ENCODE measurements at regions not wholly inside any gene's neighbourhood (a gene's known extent, or its start where the extent isn't known, plus 50 kb on each side); places are given as distances from the start of the nearest gene placed in this dataset.

DNA sequence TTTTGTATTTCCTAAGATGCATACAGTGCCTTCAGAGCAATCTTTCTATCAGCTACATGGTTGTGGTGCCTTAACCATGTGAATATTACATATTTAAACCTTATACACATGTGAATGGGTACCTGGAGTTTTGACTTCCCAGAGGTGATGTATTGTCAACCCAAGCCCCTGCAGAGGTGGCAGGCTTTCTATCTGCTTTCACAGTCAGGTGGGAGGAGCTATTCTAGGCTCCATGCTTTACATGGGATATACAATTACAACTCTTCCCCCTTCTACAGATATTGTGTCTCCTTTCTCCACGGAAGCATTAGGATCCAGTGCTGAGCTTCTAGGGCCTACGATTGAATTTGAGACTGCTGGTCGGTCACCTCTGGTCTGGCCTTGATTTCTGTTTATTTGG lies 89.8 kb upstream of the TUT7 start:
- POLR2A ChIA-PET = no interaction called here
- 12% methylated on average over 3 of the region's 3 CpGs for WGBS (ENCODE audit: low lambda C conversion rate)
- FAIRE-seq = no peak

More for the DNA sequence above, 89.8 kb upstream of the TUT7 start:
- DNase-seq (ENCODE audit: low spot score) (no peak), ATAC-seq (no peak)
- Histone ChIP-seq H3K4me3 (replicated peaks in 1 of 3; ENCODE audit: insufficient read depth in 1 of 3, low read depth in 2 of 3, low read length in 3 of 3) (no peak overlapping the region), H3K79me2 (ENCODE audit: insufficient read depth, low read length) (no peaks in the 10 kb centered on the region), H3K4me2 (ENCODE audit: low read depth, low read length) (no peak overlapping the region), H2AFZ (ENCODE audit: low read length) (no peak overlapping the region), H3K27me3 (ENCODE audit: control insufficient read depth in 1 of 2, insufficient read depth in 2 of 2, low read length in 2 of 2) (no peaks in the 10 kb centered on the region), H3K9me3 (ENCODE audit: low read length) (no peaks in the 10 kb centered on the region), H3K36me3 (replicated peaks in 1 of 2; ENCODE audit: control insufficient read depth in 1 of 2, insufficient read depth in 2 of 2, low read length in 2 of 2) (no peaks in the 10 kb centered on the region), H4K20me1 (ENCODE audit: insufficient read depth, low read length) (no peaks in the 10 kb centered on the region), H3K9ac (ENCODE audit: insufficient read depth, low read depth, low read length) (no peak overlapping the region), H3K27ac (ENCODE audit: extremely low read length, insufficient read depth, low read length) (no peak overlapping the region), H3K4me1 (ENCODE audit: insufficient read depth, low read length) (no peaks in the 10 kb centered on the region)
- TF ChIP-seq MTA1 (CRISPR knock-in tag; IDR thresholded peaks at IDR 0.05; ENCODE audit: borderline replicate concordance) (no peak), TP53 (CRISPR knock-in tag; conservative IDR thresholded peaks at IDR 0.05) (no peak), FOXP1 (IDR thresholded peaks at IDR 0.05) (no peak), FOXP1 (CRISPR knock-in tag; IDR thresholded peaks at IDR 0.05) (no peak), SIX1 (CRISPR knock-in tag; IDR thresholded peaks at IDR 0.05; ENCODE audit: borderline replicate concordance) (no peak), ZBTB7A (CRISPR knock-in tag; IDR thresholded peaks at IDR 0.05) (no peak), SRF (IDR thresholded peaks at IDR 0.05; ENCODE audit: low read depth, low read length) (no peak), NR2F2 (IDR thresholded peaks at IDR 0.05; ENCODE audit: borderline replicate concordance, low read depth) (no peak), IRF2 (CRISPR knock-in tag; IDR thresholded peaks at IDR 0.05) (no peak), ZNF776 (CRISPR knock-in tag; IDR thresholded peaks at IDR 0.05) (no peak), NFATC3 (CRISPR knock-in tag; IDR thresholded peaks at IDR 0.05) (no peak), ZNF34 (CRISPR knock-in tag; IDR thresholded peaks at IDR 0.05; ENCODE audit: borderline replicate concordance) (no peak), MIXL1 (CRISPR knock-in tag; IDR thresholded peaks at IDR 0.05) (no peak), ETV5 (CRISPR knock-in tag; IDR thresholded peaks at IDR 0.05; ENCODE audit: borderline replicate concordance) (no peak), TEAD2 (CRISPR knock-in tag; IDR thresholded peaks at IDR 0.05) (no peak), BRCA1 (CRISPR knock-in tag; IDR thresholded peaks at IDR 0.05) (no peak), ZNF761 (CRISPR knock-in tag; conservative IDR thresholded peaks at IDR 0.05) (no peak)
- TF ChIP-seq, protein P1, sequence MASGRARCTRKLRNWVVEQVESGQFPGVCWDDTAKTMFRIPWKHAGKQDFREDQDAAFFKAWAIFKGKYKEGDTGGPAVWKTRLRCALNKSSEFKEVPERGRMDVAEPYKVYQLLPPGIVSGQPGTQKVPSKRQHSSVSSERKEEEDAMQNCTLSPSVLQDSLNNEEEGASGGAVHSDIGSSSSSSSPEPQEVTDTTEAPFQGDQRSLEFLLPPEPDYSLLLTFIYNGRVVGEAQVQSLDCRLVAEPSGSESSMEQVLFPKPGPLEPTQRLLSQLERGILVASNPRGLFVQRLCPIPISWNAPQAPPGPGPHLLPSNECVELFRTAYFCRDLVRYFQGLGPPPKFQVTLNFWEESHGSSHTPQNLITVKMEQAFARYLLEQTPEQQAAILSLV (CRISPR knock-in tag; IDR thresholded peaks at IDR 0.05; ENCODE audit: borderline replicate concordance) = no peak
- TF ChIP-seq, protein P2, sequence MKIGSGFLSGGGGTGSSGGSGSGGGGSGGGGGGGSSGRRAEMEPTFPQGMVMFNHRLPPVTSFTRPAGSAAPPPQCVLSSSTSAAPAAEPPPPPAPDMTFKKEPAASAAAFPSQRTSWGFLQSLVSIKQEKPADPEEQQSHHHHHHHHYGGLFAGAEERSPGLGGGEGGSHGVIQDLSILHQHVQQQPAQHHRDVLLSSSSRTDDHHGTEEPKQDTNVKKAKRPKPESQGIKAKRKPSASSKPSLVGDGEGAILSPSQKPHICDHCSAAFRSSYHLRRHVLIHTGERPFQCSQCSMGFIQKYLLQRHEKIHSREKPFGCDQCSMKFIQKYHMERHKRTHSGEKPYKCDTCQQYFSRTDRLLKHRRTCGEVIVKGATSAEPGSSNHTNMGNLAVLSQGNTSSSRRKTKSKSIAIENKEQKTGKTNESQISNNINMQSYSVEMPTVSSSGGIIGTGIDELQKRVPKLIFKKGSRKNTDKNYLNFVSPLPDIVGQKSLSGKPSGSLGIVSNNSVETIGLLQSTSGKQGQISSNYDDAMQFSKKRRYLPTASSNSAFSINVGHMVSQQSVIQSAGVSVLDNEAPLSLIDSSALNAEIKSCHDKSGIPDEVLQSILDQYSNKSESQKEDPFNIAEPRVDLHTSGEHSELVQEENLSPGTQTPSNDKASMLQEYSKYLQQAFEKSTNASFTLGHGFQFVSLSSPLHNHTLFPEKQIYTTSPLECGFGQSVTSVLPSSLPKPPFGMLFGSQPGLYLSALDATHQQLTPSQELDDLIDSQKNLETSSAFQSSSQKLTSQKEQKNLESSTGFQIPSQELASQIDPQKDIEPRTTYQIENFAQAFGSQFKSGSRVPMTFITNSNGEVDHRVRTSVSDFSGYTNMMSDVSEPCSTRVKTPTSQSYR (CRISPR knock-in tag; IDR thresholded peaks at IDR 0.05; ENCODE audit: borderline replicate concordance) = no peak
- TF ChIP-seq, protein P3, sequence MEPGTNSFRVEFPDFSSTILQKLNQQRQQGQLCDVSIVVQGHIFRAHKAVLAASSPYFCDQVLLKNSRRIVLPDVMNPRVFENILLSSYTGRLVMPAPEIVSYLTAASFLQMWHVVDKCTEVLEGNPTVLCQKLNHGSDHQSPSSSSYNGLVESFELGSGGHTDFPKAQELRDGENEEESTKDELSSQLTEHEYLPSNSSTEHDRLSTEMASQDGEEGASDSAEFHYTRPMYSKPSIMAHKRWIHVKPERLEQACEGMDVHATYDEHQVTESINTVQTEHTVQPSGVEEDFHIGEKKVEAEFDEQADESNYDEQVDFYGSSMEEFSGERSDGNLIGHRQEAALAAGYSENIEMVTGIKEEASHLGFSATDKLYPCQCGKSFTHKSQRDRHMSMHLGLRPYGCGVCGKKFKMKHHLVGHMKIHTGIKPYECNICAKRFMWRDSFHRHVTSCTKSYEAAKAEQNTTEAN (CRISPR knock-in tag; conservative IDR thresholded peaks at IDR 0.05) = no peak
- TF ChIP-seq, protein P4, sequence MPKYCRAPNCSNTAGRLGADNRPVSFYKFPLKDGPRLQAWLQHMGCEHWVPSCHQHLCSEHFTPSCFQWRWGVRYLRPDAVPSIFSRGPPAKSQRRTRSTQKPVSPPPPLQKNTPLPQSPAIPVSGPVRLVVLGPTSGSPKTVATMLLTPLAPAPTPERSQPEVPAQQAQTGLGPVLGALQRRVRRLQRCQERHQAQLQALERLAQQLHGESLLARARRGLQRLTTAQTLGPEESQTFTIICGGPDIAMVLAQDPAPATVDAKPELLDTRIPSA (CRISPR knock-in tag; IDR thresholded peaks at IDR 0.05; ENCODE audit: borderline replicate concordance) = no peak
- in situ Hi-C loops (cut with HindIII; ENCODE audit: extremely low pct_ligation_motif_present, low pct_unique_long_range_greater_than_20kb) = no loop called here
- intact Hi-C loops (cut with micrococcal nuclease; ENCODE audit: unreplicated experiment) = no loop called here
- CTCF ChIA-PET (ENCODE audit: low intra/inter-chr PET ratio, low total read pairs) = no interaction called here
- no TSS peak for BruUV-seq (replicated peaks)

Measured in HepG2 (cell line).